PFSK-1 (cell line): ENCODE measurements at regions not wholly inside any gene's neighbourhood (a gene's known extent, or its start where the extent isn't known, plus 50 kb on each side); places are given as distances from the start of the nearest gene placed in this dataset.

Experiments
- FOXP2 ChIP-seq: optimal IDR thresholded peaks from 2 replicates; pipeline ENCODE3; 2011; ENCODE audit warnings: borderline replicate concordance, control low read depth, inconsistent platforms; ENCODE audit not compliant: insufficient read depth; ENCODE audit errors: extremely low read length, extremely low read depth
- POLR2AphosphoS5 ChIP-seq: IDR thresholded peaks from 2 replicates; pipeline ENCODE4 v1.6.1; 2012; ENCODE audit warnings: low read depth, mild to moderate bottlenecking, control low read depth, low read length, moderate library complexity
- REST ChIP-seq, 2 experiments: IDR thresholded peaks; 2 replicates each; pipeline versions ENCODE4 v1.6.1 to v1.8.0; 2011 to 2012; ENCODE audit warnings: low read depth in 2 of 2, low read length in 2 of 2, control low read depth in 1 of 2, inconsistent platforms in 1 of 2, mild to moderate bottlenecking in 1 of 2, moderate library complexity in 1 of 2; ENCODE audit not compliant: insufficient read depth in 1 of 2
- SIN3A ChIP-seq: IDR thresholded peaks from 2 replicates; pipeline ENCODE4 v1.6.1; 2012; ENCODE audit warnings: mild to moderate bottlenecking, low read length, moderate library complexity, borderline replicate concordance; ENCODE audit not compliant: insufficient read depth
- TAF1 ChIP-seq: IDR thresholded peaks from 2 replicates; pipeline ENCODE4 v1.6.1; 2012; ENCODE audit warnings: low read length, control low read depth, borderline replicate concordance; ENCODE audit not compliant: insufficient read depth

GRCh38 chr6:3569816-3570215 is 113.0 kb upstream of the SLC22A23 start:
- TF ChIP-seq POLR2AphosphoS5, result no peak
- TF ChIP-seq TAF1, result no peak
- TF ChIP-seq FOXP2, result no peak
- TF ChIP-seq SIN3A, result no peak
- no peak for TF ChIP-seq REST (IDR thresholded peaks at IDR 0.05; ENCODE audit: insufficient read depth in 1 of 2, low read depth in 2 of 2, low read length in 2 of 2)

GRCh38 chr6:3568396-3569082 is 111.7 kb upstream of the SLC22A23 start:
- TF ChIP-seq FOXP2 (no peak), REST (IDR thresholded peaks at IDR 0.05; ENCODE audit: insufficient read depth in 1 of 2, low read depth in 2 of 2, low read length in 2 of 2) (no peak), POLR2AphosphoS5 (no peak)

- TF ChIP-seq FOXP2, result no peak
- no peak for TF ChIP-seq SIN3A
Observed at GRCh38 chr6:3566812-3567211, 110.0 kb upstream of the SLC22A23 start.

- TF ChIP-seq REST (IDR thresholded peaks at IDR 0.05; ENCODE audit: insufficient read depth in 1 of 2, low read depth in 2 of 2, low read length in 2 of 2) (no peak), POLR2AphosphoS5 (no peak), TAF1 (no peak), SIN3A (no peak), FOXP2 (no peak)
Observed at GRCh38 chr6:3565291-3565690, 108.4 kb upstream of the SLC22A23 start.

- TF ChIP-seq POLR2AphosphoS5 (no peak), SIN3A (no peak), TAF1 (no peak), FOXP2 (no peak), REST (IDR thresholded peaks at IDR 0.05; ENCODE audit: insufficient read depth in 1 of 2, low read depth in 2 of 2, low read length in 2 of 2) (no peak)
Observed at GRCh38 chr6:3561725-3562124, 104.9 kb upstream of the SLC22A23 start.
